CD14-positive monocyte (primary cell): ENCODE measurements at regions not wholly inside any gene's neighbourhood (a gene's known extent, or its start where the extent isn't known, plus 50 kb on each side); places are given as distances from the start of the nearest gene placed in this dataset.

Experiments
- DNase-seq, 3 donors: peaks; one replicate each; pipeline ENCODE4 v3.0.0-alpha.2; 2011 to 2022
- H2AFZ ChIP-seq: 2 replicates; pipeline ENCODE4 v1.6.0; 2012; ENCODE audit warnings: mild to moderate bottlenecking, low read depth, low read length, inconsistent platforms; ENCODE audit not compliant: insufficient read depth, poor library complexity, severe bottlenecking
- H3K27ac ChIP-seq, 2 donors: 1 replicate in 1 of 2; 2 replicates in 1 of 2; pipeline ENCODE4 v1.5.1; 2012 to 2013; ENCODE audit warnings: low read length in 2 of 2, control low read depth in 1 of 2, inconsistent platforms in 1 of 2, low read depth in 1 of 2, mild to moderate bottlenecking in 1 of 2
- H3K27me3 ChIP-seq, 2 donors: one replicate each; pipeline versions ENCODE4 v1.6.0 to v1.6.1; 2011 to 2013; ENCODE audit warnings: low read length in 2 of 2; ENCODE audit not compliant: control insufficient read depth in 2 of 2, insufficient read depth in 2 of 2
- H3K36me3 ChIP-seq, 2 donors: replicated peaks in 1 of 2; 1 replicate in 1 of 2; 2 replicates in 1 of 2; pipeline versions ENCODE4 v1.5.1 to v1.6.1; 2012 to 2013; ENCODE audit warnings: low read length in 2 of 2, control low read depth in 1 of 2, inconsistent platforms in 1 of 2, mild to moderate bottlenecking in 1 of 2; ENCODE audit not compliant: insufficient read depth in 2 of 2, control insufficient read depth in 1 of 2
- H3K4me1 ChIP-seq, 2 donors: 1 replicate in 1 of 2; 2 replicates in 1 of 2; pipeline versions ENCODE4 v1.5.1 to v1.6.1; 2012 to 2013; ENCODE audit warnings: low read length in 2 of 2, control low read depth in 1 of 2, inconsistent platforms in 1 of 2, mild to moderate bottlenecking in 1 of 2, moderate library complexity in 1 of 2; ENCODE audit not compliant: insufficient read depth in 2 of 2, control insufficient read depth in 1 of 2
- H3K4me2 ChIP-seq: replicated peaks from 2 replicates; pipeline ENCODE3; 2012; ENCODE audit warnings: low read length, moderate library complexity, mild to moderate bottlenecking; ENCODE audit not compliant: poor library complexity, severe bottlenecking; ENCODE audit errors: extremely low read depth
- H3K4me3 ChIP-seq, 3 experiments: fragments of 200-600 bp in 1 of 3; sonication (generic) in 1 of 3; replicated peaks in 1 of 3; 1 replicate in 2 of 3; 2 replicates in 1 of 3; pipeline ENCODE4 v1.5.1; 2011 to 2013; ENCODE audit warnings: low read length in 3 of 3, mild to moderate bottlenecking in 3 of 3, control low read depth in 2 of 3, low read depth in 2 of 3, inconsistent platforms in 1 of 3, moderate library complexity in 1 of 3
- H3K79me2 ChIP-seq: 2 replicates; pipeline ENCODE4 v1.6.0; 2012; ENCODE audit warnings: mild to moderate bottlenecking, control low read depth, inconsistent platforms, low read length, moderate library complexity; ENCODE audit not compliant: insufficient read depth
- H3K9ac ChIP-seq: 2 replicates; pipeline ENCODE4 v1.6.0; 2017; ENCODE audit warnings: low read length, mild to moderate bottlenecking; ENCODE audit not compliant: insufficient read depth, poor library complexity, severe bottlenecking
- H3K9me3 ChIP-seq, 2 donors: replicated peaks in 1 of 2; 1 replicate in 1 of 2; 2 replicates in 1 of 2; pipeline versions ENCODE4 v1.5.1 to v1.6.1; 2012 to 2013; ENCODE audit warnings: low read length in 2 of 2, control low read depth in 1 of 2; ENCODE audit not compliant: control insufficient read depth in 1 of 2, insufficient read depth in 1 of 2
- H4K20me1 ChIP-seq: 2 replicates; pipeline ENCODE4 v1.6.0; 2012; ENCODE audit warnings: mild to moderate bottlenecking, low read length, control low read depth, moderate library complexity; ENCODE audit not compliant: insufficient read depth
- H3K27ac Mint-ChIP-seq, 7 donors: one replicate each; pipeline ENCODE4 v1.8.0; 2020; ENCODE audit warnings: mild to moderate bottlenecking in 7 of 7, mixed read lengths in 7 of 7, moderate library complexity in 6 of 7, inconsistent platforms in 2 of 7
- H3K27me3 Mint-ChIP-seq, 3 donors: one replicate each; pipeline ENCODE4 v1.8.0; 2021 to 2022; ENCODE audit warnings: low read depth in 3 of 3, mild to moderate bottlenecking in 3 of 3, mixed read lengths in 3 of 3, moderate library complexity in 3 of 3, inconsistent platforms in 1 of 3
- H3K36me3 Mint-ChIP-seq, 2 donors: one replicate each; pipeline ENCODE4 v1.8.0; 2020; ENCODE audit warnings: mixed read lengths in 2 of 2, inconsistent platforms in 1 of 2, mild to moderate bottlenecking in 1 of 2
- H3K4me1 Mint-ChIP-seq: one replicate; pipeline ENCODE4 v1.8.0; 2020; ENCODE audit warnings: mild to moderate bottlenecking, mixed read lengths
- H3K4me3 Mint-ChIP-seq, 2 donors: one replicate each; pipeline ENCODE4 v1.8.0; 2020; ENCODE audit warnings: mild to moderate bottlenecking in 2 of 2, mixed read lengths in 2 of 2, moderate library complexity in 1 of 2
- H3K9me3 Mint-ChIP-seq, 7 donors: one replicate each; pipeline ENCODE4 v1.8.0; 2020 to 2022; ENCODE audit warnings: mixed read lengths in 7 of 7, mild to moderate bottlenecking in 6 of 7, moderate library complexity in 6 of 7, inconsistent platforms in 2 of 7
- CTCF ChIP-seq: fragments of 200-600 bp; IDR thresholded peaks from one replicate; pipeline ENCODE4 v1.8.0; 2022; ENCODE audit warnings: antibody characterized with exemption, mild to moderate bottlenecking
- whole genome bisulfite sequencing: methylation state at CpG from one replicate; pipeline ENCODE4 v1.1.5; 2013; ENCODE audit warnings: missing lambda C conversion rate; ENCODE audit not compliant: insufficient coverage; 5-methylcytosine and 5-hydroxymethylcytosine counted together
- intact Hi-C, 2 donors: fragments of 100-400 bp; cut with micrococcal nuclease; formaldehyde crosslinking; loops; one replicate each; pipeline versions ENCODE4 v1.15.0 to v1.15.1; 2023

GRCh38 chr12:13566292-13566691, 369.8 kb downstream of the EMP1 start:
- no peaks in the 10 kb centered on the region for H3K4me1 Mint-ChIP-seq
- Histone ChIP-seq H3K9me3 (peaks cover 11 to 21% of the 10 kb centered on the region in 2 donors), H2AFZ (no peak overlapping the region), H3K4me1 (no peaks in the 10 kb centered on the region), H3K27me3 (no peaks in the 10 kb centered on the region), H3K4me3 (no peak overlapping the region), H3K36me3 (no peaks in the 10 kb centered on the region), H3K9ac (no peak overlapping the region), H4K20me1 (no peaks in the 10 kb centered on the region), H3K79me2 (no peaks in the 10 kb centered on the region), H3K27ac (no peak overlapping the region), H3K4me2 (no peak overlapping the region)
- no peak for DNase-seq
- H3K27ac Mint-ChIP-seq = no peak overlapping the region
- intact Hi-C loops = no loop called here
- TF ChIP-seq CTCF = no peak
- H3K27me3 Mint-ChIP-seq = no peaks in the 10 kb centered on the region
- H3K9me3 Mint-ChIP-seq = peaks cover 6 to 26% (median 21%) of the 10 kb centered on the region in 7 donors
- no peak overlapping the region for H3K4me3 Mint-ChIP-seq
- H3K36me3 Mint-ChIP-seq = no peaks in the 10 kb centered on the region

GRCh38 chr12:13564266-13564810, 367.8 kb downstream of the EMP1 start:
- TF ChIP-seq CTCF = no peak
- Mint-ChIP-seq H3K36me3 (no peaks in the 10 kb centered on the region), H3K4me3 (no peak overlapping the region), H3K9me3 (peaks cover 6 to 32% (median 20%) of the 10 kb centered on the region in 7 donors), H3K4me1 (no peaks in the 10 kb centered on the region), H3K27me3 (no peaks in the 10 kb centered on the region), H3K27ac (no peak overlapping the region)
- no peaks in the 10 kb centered on the region for H3K27me3 ChIP-seq
- intact Hi-C loops = no loop called here
- H3K9ac ChIP-seq = no peak overlapping the region
- no peaks in the 10 kb centered on the region for H3K79me2 ChIP-seq
- H3K9me3 ChIP-seq = peaks cover 11 to 21% of the 10 kb centered on the region in 2 donors
- H3K36me3 ChIP-seq = no peaks in the 10 kb centered on the region
- H2AFZ ChIP-seq = no peak overlapping the region
- WGBS = 96% methylated on average over 13 of the region's 21 CpGs
- no peaks in the 10 kb centered on the region for H4K20me1 ChIP-seq
- H3K27ac ChIP-seq = no peak overlapping the region
- no peak overlapping the region for H3K4me3 ChIP-seq
- H3K4me2 ChIP-seq = no peak overlapping the region
- no peak for DNase-seq
- H3K4me1 ChIP-seq = no peaks in the 10 kb centered on the region
